ENCODE measurements at regions not wholly inside any gene's neighbourhood (a gene's known extent, or its start where the extent isn't known, plus 50 kb on each side); places are given as distances from the start of the nearest gene placed in this dataset.

DNA sequence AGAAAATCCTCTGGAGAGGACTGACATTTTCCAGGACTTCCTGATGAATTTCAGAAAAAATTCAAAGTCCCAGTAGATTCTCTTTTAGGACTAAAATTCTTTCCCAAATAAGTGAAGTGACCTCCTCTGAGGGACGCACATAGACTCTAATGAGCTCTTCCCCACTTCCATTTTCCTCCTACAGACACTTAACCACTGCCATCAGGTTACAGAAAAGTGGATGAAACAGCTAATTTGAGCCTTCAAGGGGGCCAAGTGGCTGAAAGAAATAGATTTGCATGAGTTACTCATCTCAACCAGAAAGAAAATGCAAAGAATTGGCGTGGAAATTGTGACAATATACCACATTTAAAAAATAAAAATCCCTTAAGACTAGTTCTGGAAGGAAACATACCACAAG is 185.3 kb upstream of the EDNRB start:
- TF ChIP-seq, protein P1, sequence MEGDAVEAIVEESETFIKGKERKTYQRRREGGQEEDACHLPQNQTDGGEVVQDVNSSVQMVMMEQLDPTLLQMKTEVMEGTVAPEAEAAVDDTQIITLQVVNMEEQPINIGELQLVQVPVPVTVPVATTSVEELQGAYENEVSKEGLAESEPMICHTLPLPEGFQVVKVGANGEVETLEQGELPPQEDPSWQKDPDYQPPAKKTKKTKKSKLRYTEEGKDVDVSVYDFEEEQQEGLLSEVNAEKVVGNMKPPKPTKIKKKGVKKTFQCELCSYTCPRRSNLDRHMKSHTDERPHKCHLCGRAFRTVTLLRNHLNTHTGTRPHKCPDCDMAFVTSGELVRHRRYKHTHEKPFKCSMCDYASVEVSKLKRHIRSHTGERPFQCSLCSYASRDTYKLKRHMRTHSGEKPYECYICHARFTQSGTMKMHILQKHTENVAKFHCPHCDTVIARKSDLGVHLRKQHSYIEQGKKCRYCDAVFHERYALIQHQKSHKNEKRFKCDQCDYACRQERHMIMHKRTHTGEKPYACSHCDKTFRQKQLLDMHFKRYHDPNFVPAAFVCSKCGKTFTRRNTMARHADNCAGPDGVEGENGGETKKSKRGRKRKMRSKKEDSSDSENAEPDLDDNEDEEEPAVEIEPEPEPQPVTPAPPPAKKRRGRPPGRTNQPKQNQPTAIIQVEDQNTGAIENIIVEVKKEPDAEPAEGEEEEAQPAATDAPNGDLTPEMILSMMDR (IDR thresholded peaks at IDR 0.05; ENCODE audit: poor library complexity) = no peak
- TF ChIP-seq EZH2phosphoT487 (IDR thresholded peaks at IDR 0.05; ENCODE audit: low read depth, severe bottlenecking, unreplicated experiment) = no peak

Data from hepatocyte (in vitro differentiated cells).